RWPE1 (cell line): ENCODE measurements at regions not wholly inside any gene's neighbourhood (a gene's known extent, or its start where the extent isn't known, plus 50 kb on each side); places are given as distances from the start of the nearest gene placed in this dataset.
"Not testable (repeated sequence)": the region's sequence is repeated elsewhere in the genome, so short reads cannot be mapped to it uniquely, and the experiment has no call there.

Source experiments
- CTCF ChIA-PET: fragments of 350-600 bp; sonication (Branson Sonifier 250); formaldehyde crosslinking; extraction: SDS; loops from one replicate; lab custom pipeline; 2021; lab: Yijun Ruan, JAX
- POLR2A ChIA-PET: fragments of 400-600 bp; formaldehyde crosslinking; extraction: SDS; loops from one replicate; lab custom pipeline; 2020; ENCODE audit warnings: antibody characterized with exemption; ENCODE audit not compliant: low non-redundant PET; lab: Yijun Ruan, JAX
- DNase-seq: peaks from one replicate; pipeline ENCODE4 v3.0.0; 2012; ENCODE audit warnings: low spot score
- H3K27ac ChIP-seq: fragments of 450-650 bp; 2 replicates; pipeline ENCODE4 v1.5.1; 2017
- CTCF ChIP-seq: fragments of 450-650 bp; conservative IDR thresholded peaks from 2 replicates; pipeline ENCODE4 v1.5.1; 2017; ENCODE audit warnings: low read depth, mild to moderate bottlenecking

- no peak overlapping the region for H3K27ac ChIP-seq
- CTCF ChIA-PET, result interaction anchor here (1.0 kb wide), 1 partner anchor 43 kb away, joined by 3 read pairs; no protein-coding TSS in a partner anchor
- no peak for DNase-seq
- TF ChIP-seq CTCF, result no peak
- POLR2A ChIA-PET, result no interaction called here
These were observed 161.7 kb downstream of the SMARCA1 start for GRCh38 chrX:129361576-129361975.

GRCh38 chrX:129360175-129360574 is 163.1 kb downstream of the SMARCA1 start:
- peak; percentile 38 for TF ChIP-seq CTCF
- CTCF ChIA-PET, result interaction anchor here (0.9 kb wide), 1 partner anchor 13 kb away, joined by 3 read pairs; no protein-coding TSS in a partner anchor

GRCh38 chrX:129359269-129359668 is 164.0 kb downstream of the SMARCA1 start:
- POLR2A ChIA-PET, result no interaction called here
- no peak for TF ChIP-seq CTCF
- H3K27ac ChIP-seq, result no peak overlapping the region
- CTCF ChIA-PET, result no interaction called here
- peak; percentile 1 for DNase-seq

More at GRCh38 chrX:129360175-129360574, 163.1 kb downstream of the SMARCA1 start:
- peak; percentile 26 for DNase-seq
- no peak overlapping the region for H3K27ac ChIP-seq
- POLR2A ChIA-PET, result no interaction called here

- CTCF ChIA-PET, result interaction anchor here (0.7 kb wide), 1 partner anchor 39 kb away, joined by 4 read pairs; no protein-coding TSS in a partner anchor
- POLR2A ChIA-PET, H3K27ac ChIP-seq, DNase-seq: not testable (repeated sequence)
These were observed 165.9 kb downstream of the SMARCA1 start for GRCh38 chrX:129357428-129357827.

GRCh38 chrX:129347291-129347690 is 176.0 kb downstream of the SMARCA1 start:
- no peak for TF ChIP-seq CTCF
- ChIA-PET POLR2A (no interaction called here), CTCF (no interaction called here)
- DNase-seq, result no peak
- H3K27ac ChIP-seq, result no peak overlapping the region

GRCh38 chrX:129346574-129346973 is 176.7 kb downstream of the SMARCA1 start:
- TF ChIP-seq CTCF, result no peak
- H3K27ac ChIP-seq, result no peak overlapping the region
- no peak for DNase-seq
- ChIA-PET POLR2A (no interaction called here), CTCF (no interaction called here)

GRCh38 chrX:129337264-129337663 is 186.0 kb downstream of the SMARCA1 start:
- POLR2A ChIA-PET, DNase-seq, CTCF ChIA-PET, H3K27ac ChIP-seq: not testable (repeated sequence)
